NCI-H1694 (cell line): ENCODE measurements at regions not wholly inside any gene's neighbourhood (a gene's known extent, or its start where the extent isn't known, plus 50 kb on each side); places are given as distances from the start of the nearest gene placed in this dataset.
"Not testable (repeated sequence)": the region's sequence is repeated elsewhere in the genome, so short reads cannot be mapped to it uniquely, and the experiment has no call there.

Source experiments
- DNase-seq: peaks from one replicate; lab custom pipeline; 2025; lab: John Stamatoyannopoulos, UW

GRCh38 chr5:57676222-57677098, 193.8 kb upstream of the ACTBL2 start:
- no peak for DNase-seq

- DNase-seq: no peak
Observed at GRCh38 chr5:57675236-57675635, 192.6 kb upstream of the ACTBL2 start.

- no peak for DNase-seq
Observed at GRCh38 chr5:57671371-57671770, 188.8 kb upstream of the ACTBL2 start.

- DNase-seq: no peak
Observed at GRCh38 chr5:57666582-57666981, 184.0 kb upstream of the ACTBL2 start.

GRCh38 chr5:57665146-57665936, 182.7 kb upstream of the ACTBL2 start:
- no peak for DNase-seq

GRCh38 chr5:57664700-57665099, 182.1 kb upstream of the ACTBL2 start:
- no peak for DNase-seq

- no peak for DNase-seq
Observed at GRCh38 chr5:57663466-57663865, 180.9 kb upstream of the ACTBL2 start.

GRCh38 chr5:57662991-57663390, 180.4 kb upstream of the ACTBL2 start:
- no peak for DNase-seq

- no peak for DNase-seq
Observed at GRCh38 chr5:57659886-57660285, 177.3 kb upstream of the ACTBL2 start.

- DNase-seq: no peak
Observed at GRCh38 chr5:57658018-57658417, 175.4 kb upstream of the ACTBL2 start.

GRCh38 chr5:57655228-57655627, 172.6 kb upstream of the ACTBL2 start:
- DNase-seq: no peak

- DNase-seq: no peak
Observed at GRCh38 chr5:57653636-57654290, 171.2 kb upstream of the ACTBL2 start.

GRCh38 chr5:57651127-57651526, 168.5 kb upstream of the ACTBL2 start:
- DNase-seq: no peak

- peak; percentile 10 for DNase-seq
Observed at GRCh38 chr5:57650360-57651069, 167.9 kb upstream of the ACTBL2 start.

GRCh38 chr5:57642698-57643097, 160.1 kb upstream of the ACTBL2 start:
- DNase-seq: no peak

GRCh38 chr5:57642066-57642465, 159.5 kb upstream of the ACTBL2 start:
- no peak for DNase-seq

GRCh38 chr5:57635146-57635777, 152.7 kb upstream of the ACTBL2 start:
- DNase-seq: no peak

GRCh38 chr5:57632937-57633336, 150.3 kb upstream of the ACTBL2 start:
- no peak for DNase-seq

- not testable (repeated sequence) for DNase-seq
Observed at GRCh38 chr5:57631139-57631538, 148.5 kb upstream of the ACTBL2 start.

GRCh38 chr5:57627661-57628060, 145.1 kb upstream of the ACTBL2 start:
- no peak for DNase-seq

- no peak for DNase-seq
Observed at GRCh38 chr5:57626703-57627102, 144.1 kb upstream of the ACTBL2 start.

GRCh38 chr5:57621624-57622023, 139.0 kb upstream of the ACTBL2 start:
- no peak for DNase-seq
